ENCODE measurements at regions not wholly inside any gene's neighbourhood (a gene's known extent, or its start where the extent isn't known, plus 50 kb on each side); places are given as distances from the start of the nearest gene placed in this dataset.
"Not testable (repeated sequence)": the region's sequence is repeated elsewhere in the genome, so short reads cannot be mapped to it uniquely, and the experiment has no call there.

DNA sequence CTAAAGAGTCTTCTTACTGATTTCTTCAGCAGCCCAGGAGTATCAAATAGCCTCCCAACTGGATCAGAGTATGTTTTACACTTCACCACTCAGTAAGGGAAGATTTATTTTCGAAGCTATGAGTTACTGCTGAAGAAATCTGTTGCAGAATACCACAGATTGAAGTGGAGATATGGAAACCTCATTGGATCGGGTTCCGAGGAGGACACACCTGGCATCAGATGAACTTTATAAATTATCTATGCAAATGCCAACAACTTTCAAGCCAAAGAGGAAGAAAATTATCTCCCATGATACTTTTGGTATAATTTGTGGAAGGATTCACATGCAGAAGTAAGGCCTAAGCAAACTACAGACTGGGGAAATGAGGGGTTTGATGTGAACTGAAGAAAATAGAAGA is 515.9 kb upstream of the NDST4 start:
- no peak for DNase-seq (ENCODE audit: low spot score)

DNA sequence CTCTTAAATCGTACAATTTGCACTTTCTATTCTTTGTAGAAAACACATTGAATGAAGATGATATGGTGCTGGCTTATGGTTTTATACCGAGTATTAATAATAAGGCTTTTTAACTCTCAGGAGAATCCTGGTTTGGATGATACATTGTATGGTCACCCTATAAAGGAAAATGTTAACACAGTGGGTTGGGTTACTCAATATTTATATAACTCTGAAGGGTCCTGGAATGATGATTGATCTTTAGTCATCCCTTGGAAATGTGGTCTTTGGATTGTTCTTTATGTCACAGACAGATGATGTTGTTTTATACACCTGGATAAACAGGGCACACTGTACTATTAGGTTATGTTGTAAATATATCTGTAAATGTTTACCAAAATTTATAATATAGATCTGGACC is 496.2 kb upstream of the NDST4 start:
- DNase-seq (ENCODE audit: low spot score): no peak

DNA sequence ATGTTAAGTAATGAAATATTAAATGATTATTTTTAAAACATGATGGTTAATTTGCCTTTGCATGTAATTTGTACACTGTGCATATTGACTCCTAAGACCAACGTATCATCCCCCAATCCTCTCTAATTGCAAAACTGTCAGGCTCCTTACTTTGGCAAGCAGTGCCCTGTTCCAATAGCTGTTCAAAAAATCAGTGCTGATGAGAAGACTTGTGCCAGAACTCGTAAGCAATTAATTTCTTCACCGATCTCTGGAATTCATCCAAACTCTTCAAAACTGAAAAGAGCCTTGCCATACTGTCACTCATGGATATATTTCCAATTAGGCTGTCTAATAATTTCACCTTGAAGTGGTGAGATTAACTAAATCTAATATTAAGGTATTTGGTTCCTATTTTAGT is 493.9 kb upstream of the NDST4 start:
- no peak for DNase-seq (ENCODE audit: low spot score)

- no peak for DNase-seq (ENCODE audit: low spot score)
These were observed 483.0 kb upstream of the NDST4 start for GRCh38 chr4:115596265-115597001.

DNA sequence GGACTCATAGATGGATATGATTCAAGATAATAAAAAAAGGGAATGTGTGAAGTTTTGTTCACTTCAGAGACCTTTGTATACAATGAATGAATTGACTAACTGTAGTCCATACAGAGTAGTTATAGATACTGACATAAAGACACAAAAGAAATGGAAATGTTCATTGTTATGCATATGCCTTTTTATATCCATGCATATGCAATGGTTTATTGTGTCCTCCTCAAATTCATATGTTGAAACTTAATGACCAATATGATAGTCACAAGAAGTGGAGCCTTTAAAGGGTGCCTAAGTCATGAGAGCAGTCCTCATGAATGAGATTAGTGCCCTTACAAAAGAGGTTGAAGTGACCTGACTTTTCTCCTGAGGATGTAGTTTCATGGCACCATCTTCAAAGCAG is 467.5 kb upstream of the NDST4 start:
- DNase-seq (ENCODE audit: low spot score): no peak

GRCh38 chr4:115575851-115576250 is 462.4 kb upstream of the NDST4 start:
- DNase-seq (ENCODE audit: low spot score): no peak

- DNase-seq (ENCODE audit: low spot score): no peak
These were observed 449.1 kb upstream of the NDST4 start for GRCh38 chr4:115562506-115562905.

DNA sequence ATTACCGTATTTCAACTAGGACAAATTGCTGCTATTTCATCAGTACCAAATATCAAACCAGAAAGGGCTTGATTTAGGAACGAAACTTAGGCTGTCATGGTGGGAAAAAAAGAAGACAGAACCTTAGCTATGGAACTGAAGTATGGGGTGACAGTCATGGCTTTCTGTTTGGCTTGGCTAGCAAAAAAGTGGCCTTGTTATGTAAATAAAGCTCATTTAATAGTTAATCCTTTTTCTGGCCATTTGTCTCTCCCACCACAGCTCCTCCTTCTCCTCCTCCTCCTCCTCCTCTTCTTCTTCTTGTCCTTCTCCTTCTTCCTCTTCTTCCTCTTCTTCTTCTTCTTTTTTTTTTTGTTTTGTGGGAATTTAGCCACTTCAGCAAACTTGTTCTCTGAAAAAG is 434.7 kb upstream of the NDST4 start:
- DNase-seq (ENCODE audit: low spot score): no peak

GRCh38 chr4:115537387-115537786 is 424.0 kb upstream of the NDST4 start:
- no peak for DNase-seq (ENCODE audit: low spot score)

DNA sequence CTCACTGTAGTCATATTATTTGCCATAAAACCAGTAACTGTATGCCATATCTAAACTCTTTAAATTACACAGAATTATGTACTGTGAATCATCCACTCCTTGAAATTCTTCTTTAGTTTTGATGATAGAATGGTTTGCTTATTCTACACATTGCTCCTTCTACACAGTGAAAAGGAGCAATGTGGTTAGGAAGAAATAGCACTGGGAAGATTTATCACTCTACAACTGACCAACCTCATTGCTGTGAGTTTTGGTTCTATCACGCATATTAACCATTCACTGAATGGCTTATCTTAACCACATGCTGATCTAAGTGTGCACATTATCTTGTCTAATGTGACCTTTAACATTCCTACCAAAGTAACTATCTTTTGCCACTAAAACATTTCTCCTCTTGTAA is 415.7 kb upstream of the NDST4 start:
- no peak for DNase-seq (ENCODE audit: low spot score)

- not testable (repeated sequence) for DNase-seq (ENCODE audit: low spot score)
These were observed 406.1 kb upstream of the NDST4 start for GRCh38 chr4:115519476-115519875.

- DNase-seq (ENCODE audit: low spot score): no peak
These were observed 402.4 kb upstream of the NDST4 start for GRCh38 chr4:115515772-115516171.

GRCh38 chr4:115515366-115515765 is 401.9 kb upstream of the NDST4 start:
- DNase-seq (ENCODE audit: low spot score): no peak

DNA sequence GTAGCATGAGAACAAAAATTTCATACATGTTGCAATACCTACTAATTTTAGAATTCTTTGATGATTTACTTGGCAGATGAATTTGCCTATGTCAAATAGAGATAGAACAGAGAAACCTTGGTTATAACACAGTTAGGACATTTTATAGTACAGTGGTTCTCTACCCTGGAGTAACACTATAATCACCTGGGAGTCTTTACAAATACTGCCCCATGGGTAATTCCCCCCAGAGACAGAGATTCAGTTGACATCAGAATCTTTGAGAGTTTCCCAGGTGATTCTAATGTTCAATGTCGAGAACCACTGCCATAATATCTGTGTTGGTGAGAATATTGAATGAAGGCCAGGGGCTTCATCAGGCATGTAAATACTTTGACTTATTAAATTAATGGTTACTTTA is 401.3 kb upstream of the NDST4 start:
- no peak for DNase-seq (ENCODE audit: low spot score)

GRCh38 chr4:115505326-115505725 is 391.9 kb upstream of the NDST4 start:
- DNase-seq (ENCODE audit: low spot score): no peak

GRCh38 chr4:115501656-115502055 is 388.2 kb upstream of the NDST4 start:
- no peak for DNase-seq (ENCODE audit: low spot score)

GRCh38 chr4:115493770-115494169 is 380.4 kb upstream of the NDST4 start:
- not testable (repeated sequence) for DNase-seq (ENCODE audit: low spot score)

GRCh38 chr4:115491686-115492085 is 378.3 kb upstream of the NDST4 start:
- DNase-seq (ENCODE audit: low spot score): no peak

DNA sequence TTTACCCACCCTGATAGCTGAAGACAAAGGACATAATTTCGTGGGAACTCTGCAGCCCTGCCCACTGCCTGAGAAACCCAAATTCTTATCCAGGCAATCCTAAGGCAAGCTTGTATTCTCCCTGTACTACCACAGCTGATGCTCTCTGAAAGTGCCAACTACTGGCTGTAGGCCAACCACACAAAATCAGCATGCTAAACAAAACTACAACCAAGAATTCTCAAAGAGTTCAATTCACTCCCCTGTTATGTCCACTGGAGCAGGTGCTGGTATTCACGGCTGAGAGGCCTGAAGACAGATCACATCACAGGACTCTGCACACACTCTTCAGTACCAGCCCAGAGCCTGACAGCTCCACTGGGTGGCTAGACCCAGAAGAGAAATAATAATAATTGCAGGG is 375.9 kb upstream of the NDST4 start:
- no peak for DNase-seq (ENCODE audit: low spot score)

GRCh38 chr4:115485402-115485801 is 372.0 kb upstream of the NDST4 start:
- no peak for DNase-seq (ENCODE audit: low spot score)

GRCh38 chr4:115484479-115484878 is 371.1 kb upstream of the NDST4 start:
- no peak for DNase-seq (ENCODE audit: low spot score)

DNA sequence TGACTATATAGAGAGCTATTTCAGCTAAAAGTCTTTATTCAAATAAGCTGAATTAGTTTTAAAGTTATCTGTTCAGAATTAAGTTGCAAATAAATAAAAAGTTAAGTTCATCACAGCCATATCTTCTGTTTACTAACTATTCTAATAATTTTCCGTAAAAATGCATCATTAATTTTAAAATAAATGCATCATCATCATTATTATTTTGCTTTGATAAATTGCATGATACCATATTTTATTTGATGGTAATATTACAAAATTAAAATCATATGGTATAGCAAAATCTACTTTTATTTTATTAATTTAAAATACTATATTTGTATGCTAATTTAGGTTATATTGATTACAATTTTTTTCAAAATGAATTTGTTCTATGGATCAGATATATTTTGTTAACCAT is 357.3 kb upstream of the NDST4 start:
- DNase-seq (ENCODE audit: low spot score): no peak

GRCh38 chr4:115459301-115459700 is 345.9 kb upstream of the NDST4 start:
- not testable (repeated sequence) for DNase-seq (ENCODE audit: low spot score)

GRCh38 chr4:115456231-115456630 is 342.8 kb upstream of the NDST4 start:
- DNase-seq (ENCODE audit: low spot score): no peak

DNA sequence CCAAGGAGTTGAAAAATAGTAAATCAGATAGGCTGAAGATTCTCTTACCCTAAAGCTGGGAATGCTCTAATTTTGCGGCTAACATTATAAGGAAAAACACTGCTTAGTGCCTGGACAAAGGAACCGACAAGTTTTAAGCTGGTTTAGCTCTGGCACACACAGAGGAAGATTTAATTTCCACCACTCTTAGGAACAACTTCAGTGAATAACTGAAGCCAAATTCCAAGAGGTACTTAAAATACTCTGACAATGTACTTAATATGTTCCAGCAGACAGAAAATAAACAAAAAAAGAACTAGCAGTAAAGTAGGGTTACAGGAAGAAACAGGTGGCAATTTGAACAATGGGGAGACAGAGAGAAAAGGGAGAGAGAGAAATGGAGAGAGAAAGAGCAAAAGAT is 340.8 kb upstream of the NDST4 start:
- DNase-seq (ENCODE audit: low spot score): no peak

Measured in activated CD4-positive, alpha-beta T cell treated with anti-CD3 and anti-CD28 coated beads, Interleukin-2, Interleukin-4, amounts not matched to agents 100 ng/mL and 50 ng/mL, durations not matched to agents 16 hours and 8 hours (primary cell).